Esophagus muscularis mucosa (tissue), 4 donors: ENCODE measurements at regions not wholly inside any gene's neighbourhood (a gene's known extent, or its start where the extent isn't known, plus 50 kb on each side); places are given as distances from the start of the nearest gene placed in this dataset.

Source experiments
- DNase-seq: peaks from one replicate; pipeline ENCODE4 v3.0.0-alpha.2; 2017; ENCODE audit errors: extremely low spot score
- H3K27ac ChIP-seq, 4 donors: fragments of 200-600 bp; sonication (generic); replicated peaks in 1 of 4; 1 replicate in 3 of 4; 2 replicates in 1 of 4; pipeline ENCODE4 v1.5.1; 2016 to 2019; ENCODE audit warnings: mild to moderate bottlenecking in 1 of 4
- H3K27me3 ChIP-seq, 4 donors: fragments of 200-600 bp; sonication (generic); one replicate each; pipeline versions ENCODE4 v1.5.1 to v1.6.0; 2016 to 2019
- H3K36me3 ChIP-seq, 4 donors: fragments of 200-600 bp; sonication (generic); one replicate each; pipeline ENCODE4 v1.5.1; 2016 to 2019
- H3K4me1 ChIP-seq, 4 donors: fragments of 200-600 bp; sonication (generic); one replicate each; pipeline ENCODE4 v1.5.1; 2016 to 2019
- H3K4me3 ChIP-seq, 4 donors: fragments of 200-600 bp; sonication (generic); 1 replicate in 2 of 4; 2 replicates in 2 of 4; pipeline ENCODE4 v1.5.1; 2016 to 2019; ENCODE audit warnings: mild to moderate bottlenecking in 4 of 4, moderate library complexity in 1 of 4
- H3K9me3 ChIP-seq, 4 donors: fragments of 200-600 bp; sonication (generic); 1 replicate in 3 of 4; 2 replicates in 1 of 4; pipeline ENCODE4 v1.5.1; 2016 to 2019
- CTCF ChIP-seq, 3 experiments: fragments of 200-600 bp in 2 of 3; fragments of 450-650 bp in 1 of 3; sonication (generic) in 2 of 3; IDR thresholded peaks; one replicate each; pipeline ENCODE4 v1.5.1; 2017 to 2019; ENCODE audit warnings: antibody characterized with exemption in 3 of 3, mild to moderate bottlenecking in 2 of 3, moderate library complexity in 1 of 3
- EP300 ChIP-seq: sonication (generic); formaldehyde crosslinking; IDR thresholded peaks from one replicate; pipeline ENCODE4 v1.6.1; 2017; ENCODE audit warnings: antibody characterized with exemption
- POLR2A ChIP-seq: fragments of 450-650 bp; IDR thresholded peaks from one replicate; pipeline ENCODE4 v1.6.1; 2017; ENCODE audit warnings: antibody characterized with exemption, moderate library complexity, mild to moderate bottlenecking, low read depth
- POLR2AphosphoS5 ChIP-seq, 2 donors: sonication (generic); formaldehyde crosslinking; IDR thresholded peaks; one replicate each; pipeline ENCODE4 v1.6.1; 2017; ENCODE audit warnings: antibody characterized with exemption in 2 of 2
- WGBS: methylation state at CpG from one replicate; pipeline ENCODE4 v1.1.5; 2018; 5-methylcytosine and 5-hydroxymethylcytosine counted together
- intact Hi-C: fragments of 100-400 bp; cut with DNase I; formaldehyde crosslinking; loops from one replicate; pipeline ENCODE4 v1.15.1; 2023

GRCh38 chr13:94917824-94918223, 205.5 kb upstream of the SOX21 start:
- Histone ChIP-seq H3K4me1 (no peaks in the 10 kb centered on the region), H3K9me3 (no peaks in the 10 kb centered on the region), H3K36me3 (no peaks in the 10 kb centered on the region), H3K4me3 (no peak overlapping the region), H3K27ac (no peak overlapping the region), H3K27me3 (no peaks in the 10 kb centered on the region)
- intact Hi-C loops: no loop called here
- WGBS: 47% methylated on average over 2 of the region's 2 CpGs
- no peak for DNase-seq
- TF ChIP-seq EP300 (no peak), POLR2AphosphoS5 (IDR thresholded peaks at IDR 0.05) (no peak), CTCF (IDR thresholded peaks at IDR 0.05) (no peak), POLR2A (no peak)

- Histone ChIP-seq H3K27me3 (no peaks in the 10 kb centered on the region), H3K36me3 (no peaks in the 10 kb centered on the region), H3K9me3 (no peaks in the 10 kb centered on the region), H3K4me3 (no peak overlapping the region), H3K27ac (no peak overlapping the region), H3K4me1 (no peaks in the 10 kb centered on the region)
- TF ChIP-seq CTCF (IDR thresholded peaks at IDR 0.05) (no peak), EP300 (no peak), POLR2AphosphoS5 (IDR thresholded peaks at IDR 0.05) (no peak), POLR2A (no peak)
- no peak for DNase-seq
- WGBS: 72% methylated on average over 1 of the region's 1 CpG
- intact Hi-C loops: no loop called here
These were observed 202.6 kb upstream of the SOX21 start for GRCh38 chr13:94914895-94915294.

GRCh38 chr13:94906605-94907004, 194.3 kb upstream of the SOX21 start:
- TF ChIP-seq EP300 (no peak), POLR2AphosphoS5 (IDR thresholded peaks at IDR 0.05) (no peak), CTCF (IDR thresholded peaks at IDR 0.05) (no peak), POLR2A (no peak)
- intact Hi-C loops: no loop called here
- no peaks in the 10 kb centered on the region for H3K9me3 ChIP-seq
- no peaks in the 10 kb centered on the region for H3K4me1 ChIP-seq
- H3K36me3 ChIP-seq: no peaks in the 10 kb centered on the region
- no peak overlapping the region for H3K4me3 ChIP-seq
- no peak for DNase-seq
- 80% methylated on average over 2 of the region's 2 CpGs for WGBS
- H3K27ac ChIP-seq: no peak overlapping the region
- no peaks in the 10 kb centered on the region for H3K27me3 ChIP-seq

GRCh38 chr13:94902722-94903407, 190.5 kb upstream of the SOX21 start:
- no peak for TF ChIP-seq POLR2A
- TF ChIP-seq CTCF (IDR thresholded peaks at IDR 0.05): no peak
- TF ChIP-seq POLR2AphosphoS5 (IDR thresholded peaks at IDR 0.05): no peak
- no peak for TF ChIP-seq EP300
- DNase-seq: no peak
- Histone ChIP-seq H3K27ac (no peak overlapping the region), H3K4me3 (no peak overlapping the region), H3K9me3 (no peaks in the 10 kb centered on the region), H3K27me3 (no peaks in the 10 kb centered on the region), H3K36me3 (no peaks in the 10 kb centered on the region), H3K4me1 (no peaks in the 10 kb centered on the region)
- 90% methylated on average over 4 of the region's 4 CpGs for WGBS
- intact Hi-C loops: no loop called here

GRCh38 chr13:94901070-94901469, 188.7 kb upstream of the SOX21 start:
- no peak for TF ChIP-seq POLR2AphosphoS5 (IDR thresholded peaks at IDR 0.05)
- no peak for TF ChIP-seq EP300
- no peak for TF ChIP-seq POLR2A
- TF ChIP-seq CTCF (IDR thresholded peaks at IDR 0.05): no peak
- no peaks in the 10 kb centered on the region for H3K27me3 ChIP-seq
- no peak overlapping the region for H3K4me3 ChIP-seq
- H3K4me1 ChIP-seq: no peaks in the 10 kb centered on the region
- no peaks in the 10 kb centered on the region for H3K36me3 ChIP-seq
- no peak overlapping the region for H3K27ac ChIP-seq
- H3K9me3 ChIP-seq: no peaks in the 10 kb centered on the region
- 81% methylated on average over 3 of the region's 3 CpGs for WGBS
- intact Hi-C loops: no loop called here
- no peak for DNase-seq
